ENCODE measurements at regions not wholly inside any gene's neighbourhood (a gene's known extent, or its start where the extent isn't known, plus 50 kb on each side); places are given as distances from the start of the nearest gene placed in this dataset.
"Not testable (repeated sequence)": the region's sequence is repeated elsewhere in the genome, so short reads cannot be mapped to it uniquely, and the experiment has no call there.

GRCh38 chr3:181183764-181184163, 194.2 kb upstream of the DNAJC19 start:
- H3K27ac Mint-ChIP-seq (ENCODE audit: unreplicated experiment), result no peak overlapping the region
- H3K36me3 Mint-ChIP-seq (ENCODE audit: unreplicated experiment), result no peaks in the 10 kb centered on the region
- H3K4me1 Mint-ChIP-seq (ENCODE audit: low read depth, unreplicated experiment), result no peaks in the 10 kb centered on the region
- no peak for TF ChIP-seq CTCF (IDR thresholded peaks at IDR 0.05; ENCODE audit: partially characterized antibody, unreplicated experiment)
- no peak for DNase-seq
- H3K4me3 Mint-ChIP-seq (ENCODE audit: unreplicated experiment), result no peak overlapping the region
- H3K27me3 Mint-ChIP-seq (ENCODE audit: unreplicated experiment), result no peaks in the 10 kb centered on the region
- H3K9me3 Mint-ChIP-seq (ENCODE audit: unreplicated experiment), result no peaks in the 10 kb centered on the region

DNA sequence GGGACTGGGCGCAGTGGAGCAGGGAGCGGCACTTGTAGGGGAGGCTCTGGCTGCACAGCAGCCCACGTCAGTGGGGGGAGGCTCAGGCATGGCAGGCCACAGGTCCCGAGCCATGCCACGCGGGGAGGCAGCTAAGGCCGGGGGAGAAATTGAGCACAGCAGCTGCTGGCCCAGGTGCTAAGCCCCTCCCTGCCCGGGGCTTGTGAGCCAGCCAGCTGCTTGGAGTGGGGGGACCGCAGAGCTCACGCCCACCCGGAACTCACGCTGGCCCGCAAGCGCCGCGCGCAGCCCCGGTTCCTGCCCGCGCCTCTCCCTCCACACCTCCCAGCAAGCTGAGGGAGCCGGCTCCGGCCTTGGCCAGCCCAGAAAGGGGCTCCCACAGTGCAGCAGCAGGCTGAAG, 193.5 kb upstream of the DNAJC19 start:
- H3K9me3 Mint-ChIP-seq (ENCODE audit: unreplicated experiment); H3K27me3 Mint-ChIP-seq (ENCODE audit: unreplicated experiment); H3K4me1 Mint-ChIP-seq (ENCODE audit: low read depth, unreplicated experiment); H3K36me3 Mint-ChIP-seq (ENCODE audit: unreplicated experiment); H3K27ac Mint-ChIP-seq (ENCODE audit: unreplicated experiment); H3K4me3 Mint-ChIP-seq (ENCODE audit: unreplicated experiment); DNase-seq: not testable (repeated sequence)

DNA sequence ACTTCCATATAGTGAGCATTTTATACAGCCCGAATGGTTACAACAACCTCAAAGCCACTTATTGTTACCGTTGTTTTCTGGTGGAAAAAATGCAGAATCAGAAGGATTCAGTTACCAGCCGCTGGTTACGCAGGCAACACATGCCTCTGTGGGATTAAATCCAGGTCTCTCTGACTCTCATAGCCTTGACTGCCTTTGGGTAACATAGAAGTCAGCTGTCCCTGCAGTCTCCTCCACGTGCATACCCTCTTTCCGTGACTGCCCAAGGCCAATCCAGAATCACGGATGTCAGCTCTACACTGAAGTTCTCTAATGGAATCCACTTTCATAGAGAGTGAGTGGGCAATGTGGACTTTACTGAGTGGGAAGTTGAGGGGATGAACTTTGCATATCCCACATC, 189.5 kb upstream of the DNAJC19 start:
- H3K36me3 Mint-ChIP-seq (ENCODE audit: unreplicated experiment), result no peaks in the 10 kb centered on the region
- no peak for DNase-seq
- H3K27me3 Mint-ChIP-seq (ENCODE audit: unreplicated experiment), result no peaks in the 10 kb centered on the region
- H3K9me3 Mint-ChIP-seq (ENCODE audit: unreplicated experiment), result no peaks in the 10 kb centered on the region
- H3K4me3 Mint-ChIP-seq (ENCODE audit: unreplicated experiment), result no peak overlapping the region
- no peak overlapping the region for H3K27ac Mint-ChIP-seq (ENCODE audit: unreplicated experiment)
- TF ChIP-seq CTCF (IDR thresholded peaks at IDR 0.05; ENCODE audit: partially characterized antibody, unreplicated experiment), result no peak
- no peaks in the 10 kb centered on the region for H3K4me1 Mint-ChIP-seq (ENCODE audit: low read depth, unreplicated experiment)

GRCh38 chr3:181176601-181177000, 187.1 kb upstream of the DNAJC19 start:
- H3K9me3 Mint-ChIP-seq (ENCODE audit: unreplicated experiment), result no peaks in the 10 kb centered on the region
- peak; percentile 38 for TF ChIP-seq CTCF (IDR thresholded peaks at IDR 0.05; ENCODE audit: partially characterized antibody, unreplicated experiment)
- H3K4me3 Mint-ChIP-seq (ENCODE audit: unreplicated experiment), result no peak overlapping the region
- no peaks in the 10 kb centered on the region for H3K27me3 Mint-ChIP-seq (ENCODE audit: unreplicated experiment)
- H3K4me1 Mint-ChIP-seq (ENCODE audit: low read depth, unreplicated experiment), result no peaks in the 10 kb centered on the region
- no peak overlapping the region for H3K27ac Mint-ChIP-seq (ENCODE audit: unreplicated experiment)
- H3K36me3 Mint-ChIP-seq (ENCODE audit: unreplicated experiment), result no peaks in the 10 kb centered on the region
- DNase-seq, result peak; percentile 44

DNA sequence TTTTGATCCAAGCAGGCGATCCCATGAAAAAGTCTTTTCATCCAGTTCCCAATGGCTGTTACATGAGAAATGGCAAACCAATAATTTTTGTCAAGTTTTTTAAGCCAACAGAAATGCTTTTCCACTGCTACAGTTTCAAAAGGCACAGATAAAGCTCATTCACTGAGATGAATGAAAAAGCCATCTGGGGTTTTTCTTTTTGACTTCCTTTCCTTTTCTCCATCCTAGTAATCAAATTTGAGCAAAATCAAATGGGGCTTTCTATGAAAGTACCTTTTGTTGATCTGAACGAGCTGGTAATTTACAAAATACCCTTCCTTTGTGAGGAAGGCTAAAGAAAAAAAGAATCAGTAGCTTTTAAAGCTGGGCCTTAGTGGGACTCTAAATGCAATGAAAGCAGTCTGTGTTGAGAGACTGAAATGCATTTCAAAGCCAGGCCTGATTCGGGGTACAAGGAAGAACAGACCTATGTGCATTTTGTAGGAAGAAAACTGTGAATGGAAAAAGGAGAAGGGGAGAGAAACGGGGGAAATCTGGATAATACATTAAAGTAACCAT, 185.2 kb upstream of the DNAJC19 start:
- no peak for DNase-seq
- H3K4me1 Mint-ChIP-seq (ENCODE audit: low read depth, unreplicated experiment), result no peaks in the 10 kb centered on the region
- H3K4me3 Mint-ChIP-seq (ENCODE audit: unreplicated experiment), result no peak overlapping the region
- H3K27ac Mint-ChIP-seq (ENCODE audit: unreplicated experiment), result no peak overlapping the region
- no peaks in the 10 kb centered on the region for H3K27me3 Mint-ChIP-seq (ENCODE audit: unreplicated experiment)
- no peaks in the 10 kb centered on the region for H3K36me3 Mint-ChIP-seq (ENCODE audit: unreplicated experiment)
- H3K9me3 Mint-ChIP-seq (ENCODE audit: unreplicated experiment), result no peaks in the 10 kb centered on the region
- no peak for TF ChIP-seq CTCF (IDR thresholded peaks at IDR 0.05; ENCODE audit: partially characterized antibody, unreplicated experiment)

Data from glutamatergic neuron (in vitro differentiated cells).